AG09309 (cell line): ENCODE measurements at regions not wholly inside any gene's neighbourhood (a gene's known extent, or its start where the extent isn't known, plus 50 kb on each side); places are given as distances from the start of the nearest gene placed in this dataset.

Source experiments
- DNase-seq: peaks from one replicate; pipeline ENCODE4 v3.0.0-alpha.2; 2010; ENCODE audit warnings: low read depth
- H3K4me3 ChIP-seq: 2 replicates; pipeline ENCODE4 v1.5.1; 2011; ENCODE audit warnings: mild to moderate bottlenecking, low read depth, low read length, moderate library complexity; ENCODE audit not compliant: control insufficient read depth
- TF ChIP-seq, protein P1 (sequence below): IDR thresholded peaks from 2 replicates; pipeline ENCODE4 v1.5.1; 2011; ENCODE audit warnings: mild to moderate bottlenecking, low read depth, low read length, inconsistent platforms; ENCODE audit not compliant: insufficient read depth, control insufficient read depth; ENCODE audit errors: missing control alignments

DNA sequence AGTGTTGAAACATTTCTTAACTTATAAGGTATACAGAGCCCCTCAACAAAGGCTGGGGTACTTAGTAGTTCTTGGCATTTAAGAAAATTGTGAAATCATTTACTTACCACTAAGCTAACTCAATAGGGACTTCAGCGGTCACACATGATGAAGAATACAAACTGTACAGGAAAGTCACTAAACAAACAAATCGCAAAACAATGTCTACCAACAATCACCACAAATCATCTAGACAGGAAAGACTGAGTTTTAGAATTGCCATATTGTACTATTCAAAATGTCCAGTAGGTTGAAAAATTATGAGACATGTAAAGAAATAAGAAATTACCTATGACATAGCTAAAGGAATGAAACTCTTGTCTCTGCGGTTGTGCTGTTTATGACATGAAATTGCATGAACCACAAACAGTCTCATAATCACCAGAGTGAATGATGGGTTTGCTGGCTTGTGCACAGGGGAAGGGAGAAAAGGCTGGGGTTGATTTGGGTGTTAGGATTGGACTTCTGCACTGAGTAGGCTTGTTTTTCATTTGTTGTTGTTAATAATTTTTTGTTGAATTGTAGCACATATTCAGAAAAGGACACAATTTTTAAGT is 441.1 kb upstream of the MON1B start:
- DNase-seq: no peak
- TF ChIP-seq, protein P1, sequence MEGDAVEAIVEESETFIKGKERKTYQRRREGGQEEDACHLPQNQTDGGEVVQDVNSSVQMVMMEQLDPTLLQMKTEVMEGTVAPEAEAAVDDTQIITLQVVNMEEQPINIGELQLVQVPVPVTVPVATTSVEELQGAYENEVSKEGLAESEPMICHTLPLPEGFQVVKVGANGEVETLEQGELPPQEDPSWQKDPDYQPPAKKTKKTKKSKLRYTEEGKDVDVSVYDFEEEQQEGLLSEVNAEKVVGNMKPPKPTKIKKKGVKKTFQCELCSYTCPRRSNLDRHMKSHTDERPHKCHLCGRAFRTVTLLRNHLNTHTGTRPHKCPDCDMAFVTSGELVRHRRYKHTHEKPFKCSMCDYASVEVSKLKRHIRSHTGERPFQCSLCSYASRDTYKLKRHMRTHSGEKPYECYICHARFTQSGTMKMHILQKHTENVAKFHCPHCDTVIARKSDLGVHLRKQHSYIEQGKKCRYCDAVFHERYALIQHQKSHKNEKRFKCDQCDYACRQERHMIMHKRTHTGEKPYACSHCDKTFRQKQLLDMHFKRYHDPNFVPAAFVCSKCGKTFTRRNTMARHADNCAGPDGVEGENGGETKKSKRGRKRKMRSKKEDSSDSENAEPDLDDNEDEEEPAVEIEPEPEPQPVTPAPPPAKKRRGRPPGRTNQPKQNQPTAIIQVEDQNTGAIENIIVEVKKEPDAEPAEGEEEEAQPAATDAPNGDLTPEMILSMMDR: no peak
- no peak overlapping the region for H3K4me3 ChIP-seq

DNA sequence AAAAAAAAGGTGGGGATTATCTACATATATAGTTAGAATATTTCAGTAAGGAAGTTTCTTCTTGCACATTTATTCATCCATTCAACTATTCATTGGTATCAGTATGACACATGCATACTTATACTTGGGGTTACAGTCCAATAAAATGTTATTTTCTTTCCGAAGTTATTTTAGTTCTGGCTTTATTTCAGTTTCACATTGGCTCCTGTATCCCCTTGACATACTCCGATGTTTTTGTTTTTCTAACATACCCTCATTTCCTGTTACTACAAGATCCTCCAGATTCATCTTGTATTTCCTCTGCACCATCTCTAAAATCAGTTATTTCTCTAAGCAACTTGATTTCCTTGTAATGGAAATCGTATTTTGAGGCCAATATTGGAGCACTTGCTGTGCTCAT is 435.5 kb upstream of the MON1B start:
- TF ChIP-seq, protein P1: no peak
- no peak overlapping the region for H3K4me3 ChIP-seq
- DNase-seq: no peak

DNA sequence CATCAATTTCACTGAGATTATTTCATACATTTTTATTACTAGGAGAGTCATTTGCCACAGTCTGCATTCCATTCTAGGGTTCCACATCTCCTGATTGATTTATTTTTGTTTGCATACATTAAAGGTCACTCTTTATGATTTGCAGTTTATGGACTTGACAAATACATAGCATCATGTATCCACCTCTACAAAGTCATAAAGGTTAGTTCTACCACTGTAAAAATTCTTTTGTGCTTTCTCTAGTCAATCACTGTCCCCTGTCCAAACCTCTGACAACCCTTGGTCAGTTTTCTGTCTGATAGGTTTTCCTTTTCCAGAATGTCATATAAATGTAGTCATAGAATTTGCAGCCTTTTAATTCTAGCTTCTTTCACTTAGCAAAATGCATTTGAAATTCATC is 434.6 kb upstream of the MON1B start:
- DNase-seq: no peak
- H3K4me3 ChIP-seq: no peak overlapping the region
- TF ChIP-seq, protein P1: no peak

DNA sequence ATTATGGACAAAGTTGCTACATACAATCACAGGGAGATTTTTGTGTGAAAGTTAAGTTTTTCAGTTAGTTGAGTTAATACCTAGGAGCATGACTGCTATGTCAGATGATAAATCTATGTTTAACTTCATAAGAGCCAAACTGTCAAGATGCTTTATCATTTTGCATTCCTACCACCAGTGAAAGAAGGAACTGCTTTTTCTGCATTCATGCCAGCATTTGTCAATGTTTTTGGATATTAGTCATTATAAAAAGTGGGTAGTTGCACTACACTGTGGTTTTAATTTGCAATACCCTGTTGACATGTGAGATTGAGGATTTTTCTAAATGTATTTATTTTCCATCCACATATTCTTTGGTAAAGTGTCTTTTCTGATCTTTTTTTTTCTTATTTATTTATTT is 434.0 kb upstream of the MON1B start:
- H3K4me3 ChIP-seq: no peak overlapping the region
- TF ChIP-seq, protein P1: no peak
- no peak for DNase-seq

DNA sequence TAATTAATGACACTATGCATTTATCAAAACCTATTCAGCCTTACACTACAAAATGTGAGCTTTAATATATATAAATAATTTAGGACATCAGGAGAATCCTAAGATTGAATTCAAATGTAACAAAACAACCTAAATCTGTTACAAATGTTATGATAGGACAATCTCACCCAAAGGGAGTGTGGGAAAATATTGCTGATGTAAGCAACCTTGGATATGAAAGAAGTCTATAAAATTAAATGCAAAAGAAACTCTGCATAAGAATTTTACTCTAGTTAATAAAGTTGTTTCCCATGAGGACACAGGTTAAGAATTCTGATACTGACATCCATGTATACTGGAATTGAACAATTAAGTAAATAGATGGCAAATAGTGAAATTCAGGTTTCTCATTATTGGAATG is 424.5 kb upstream of the MON1B start:
- H3K4me3 ChIP-seq: no peak overlapping the region
- no peak for DNase-seq
- TF ChIP-seq, protein P1: no peak

DNA sequence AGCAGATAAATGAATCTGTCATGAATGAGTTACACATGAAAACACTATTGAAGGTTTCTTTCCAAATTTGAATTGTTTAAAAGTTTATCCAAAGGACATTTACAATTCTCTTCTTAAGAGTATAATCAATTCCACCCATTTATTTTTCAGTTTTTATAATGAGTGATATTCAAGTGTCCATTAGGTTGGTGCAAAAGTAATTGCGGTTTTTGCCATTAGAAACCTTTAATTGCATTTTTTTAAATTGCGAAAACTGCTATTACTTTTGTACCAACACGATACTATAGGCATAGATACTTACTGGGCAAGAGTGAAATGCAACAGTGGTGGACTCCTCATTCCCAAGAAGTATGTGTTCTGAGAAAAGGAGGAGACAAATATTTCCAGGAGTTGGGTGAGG is 422.7 kb upstream of the MON1B start:
- TF ChIP-seq, protein P1: no peak
- DNase-seq: no peak
- no peak overlapping the region for H3K4me3 ChIP-seq

DNA sequence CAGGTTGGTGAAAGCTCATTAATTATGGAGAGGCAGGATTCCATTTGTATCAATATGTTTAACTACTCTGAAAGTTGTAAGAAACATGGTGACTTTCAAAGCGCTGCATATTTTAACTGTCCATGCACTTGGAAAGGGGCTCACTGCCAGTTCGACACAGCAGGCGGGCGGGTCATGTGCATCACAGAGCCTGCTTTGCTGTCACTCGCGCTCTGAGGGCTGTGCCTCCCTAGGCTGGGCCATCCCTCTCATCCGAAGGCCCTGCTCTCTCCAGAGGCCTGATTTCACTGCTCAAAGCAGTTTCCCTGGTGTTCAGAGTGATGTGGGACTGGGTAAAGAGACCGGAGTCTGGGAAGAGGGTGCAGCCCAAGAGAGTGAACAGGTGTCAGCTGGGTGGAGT is 422.0 kb upstream of the MON1B start:
- no peak for DNase-seq
- TF ChIP-seq, protein P1: no peak
- no peak overlapping the region for H3K4me3 ChIP-seq
